Ecto neural progenitor cell (in vitro differentiated cells): ENCODE measurements at regions not wholly inside any gene's neighbourhood (a gene's known extent, or its start where the extent isn't known, plus 50 kb on each side); places are given as distances from the start of the nearest gene placed in this dataset.

ENCODE experiments used
- DNase-seq: peaks from one replicate; pipeline ENCODE4 v3.0.0-alpha.2; 2018; ENCODE audit warnings: low spot score

DNA sequence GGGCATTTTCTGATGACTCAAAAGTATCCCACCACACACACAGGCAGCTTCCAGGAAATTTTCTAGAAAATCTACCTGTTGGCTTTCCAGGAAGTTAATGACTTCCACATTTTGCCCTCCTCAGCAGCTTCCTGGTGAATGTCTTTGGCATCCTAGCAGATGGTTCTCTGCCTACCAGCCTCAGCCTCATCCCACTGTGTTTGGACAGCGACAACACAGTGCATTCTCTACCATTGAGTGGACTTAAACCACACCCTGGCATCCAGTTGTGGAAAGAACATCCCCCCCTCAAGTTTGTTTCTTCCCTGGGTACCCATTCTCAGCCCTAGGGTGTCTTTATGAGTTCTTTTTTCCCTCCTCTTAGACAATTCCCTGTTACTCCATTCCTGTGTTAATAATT is 50.8 kb upstream of the GADL1 start:
- no peak for DNase-seq

- no peak for DNase-seq
Observed at GRCh38 chr3:30948426-30948825, 54.0 kb upstream of the GADL1 start.

DNA sequence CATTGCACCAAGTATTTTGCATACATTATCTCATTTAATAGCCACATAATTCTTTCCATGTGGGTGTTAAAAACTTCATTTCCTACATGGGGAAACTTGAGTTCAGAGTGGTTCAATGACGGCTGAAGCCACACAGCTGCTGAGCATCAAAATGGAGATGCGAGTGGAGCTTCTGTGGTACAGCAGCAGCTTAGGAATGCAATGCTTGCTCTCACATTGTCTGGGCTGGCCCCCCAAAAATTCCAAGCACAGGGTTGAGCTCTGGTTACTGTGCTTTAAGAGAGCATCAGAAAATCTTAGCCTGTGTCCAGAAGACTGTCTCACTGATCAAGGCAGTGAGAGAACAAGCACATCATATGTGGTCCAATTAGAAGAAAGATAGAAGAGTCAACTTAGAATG is 57.4 kb upstream of the GADL1 start:
- DNase-seq = no peak

DNA sequence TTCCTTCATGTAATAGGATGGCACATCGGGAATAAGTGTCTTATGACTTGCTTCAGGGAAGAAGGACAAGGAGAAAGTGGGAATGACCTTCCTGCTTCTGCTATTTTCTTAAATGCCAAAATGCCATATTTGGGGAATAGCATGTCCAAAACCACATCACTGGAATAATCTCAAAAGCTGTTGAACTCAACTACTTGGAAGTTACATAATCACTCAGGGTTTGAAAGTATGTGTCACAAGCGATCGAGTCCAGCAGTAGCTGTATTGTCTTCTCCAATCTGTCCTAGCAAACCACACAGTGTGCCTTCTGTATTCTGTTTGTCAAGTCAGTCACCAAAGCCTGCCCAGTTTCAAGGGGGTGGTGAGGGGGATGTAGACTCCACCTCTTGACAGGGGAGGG is 58.3 kb upstream of the GADL1 start:
- DNase-seq = no peak

DNA sequence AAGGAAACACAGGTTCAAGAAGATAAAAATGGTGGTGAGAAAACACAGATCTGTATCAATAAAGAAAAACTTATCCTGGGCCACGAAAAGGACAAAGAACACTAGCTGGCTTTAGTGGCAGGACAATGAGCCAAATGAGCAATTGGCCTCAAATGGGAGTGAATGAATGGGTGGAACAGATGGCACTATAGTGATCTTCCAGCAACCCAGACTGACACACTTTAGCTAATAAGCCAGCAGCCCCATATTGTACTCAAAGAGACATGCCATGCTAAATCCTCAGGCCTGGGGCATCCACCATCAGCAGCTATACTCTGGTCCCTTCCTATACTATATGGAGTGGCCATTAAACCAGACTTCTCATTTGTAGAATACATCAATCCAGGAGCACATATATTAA is 60.0 kb upstream of the GADL1 start:
- DNase-seq = no peak

GRCh38 chr3:30962084-30962483 is 67.6 kb upstream of the GADL1 start:
- DNase-seq = no peak

DNA sequence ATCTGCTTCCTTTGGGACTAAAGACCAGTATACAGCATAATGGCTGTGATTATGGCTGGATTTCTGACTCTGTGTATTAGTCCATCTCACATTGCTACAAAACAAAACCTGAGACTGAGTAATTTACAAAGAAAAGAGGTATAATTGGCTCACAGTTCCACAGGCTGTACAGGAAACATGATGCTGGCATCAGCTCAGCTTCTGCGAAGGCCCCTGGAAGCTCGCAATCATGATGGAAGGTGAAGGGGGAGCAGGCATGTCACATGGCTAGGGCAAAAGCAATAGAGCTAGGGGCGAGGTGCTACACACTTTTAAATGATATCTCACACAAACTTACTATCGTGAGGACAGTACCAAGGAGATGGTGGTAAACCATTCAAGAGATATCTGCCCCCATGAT is 68.0 kb upstream of the GADL1 start:
- DNase-seq = no peak

DNA sequence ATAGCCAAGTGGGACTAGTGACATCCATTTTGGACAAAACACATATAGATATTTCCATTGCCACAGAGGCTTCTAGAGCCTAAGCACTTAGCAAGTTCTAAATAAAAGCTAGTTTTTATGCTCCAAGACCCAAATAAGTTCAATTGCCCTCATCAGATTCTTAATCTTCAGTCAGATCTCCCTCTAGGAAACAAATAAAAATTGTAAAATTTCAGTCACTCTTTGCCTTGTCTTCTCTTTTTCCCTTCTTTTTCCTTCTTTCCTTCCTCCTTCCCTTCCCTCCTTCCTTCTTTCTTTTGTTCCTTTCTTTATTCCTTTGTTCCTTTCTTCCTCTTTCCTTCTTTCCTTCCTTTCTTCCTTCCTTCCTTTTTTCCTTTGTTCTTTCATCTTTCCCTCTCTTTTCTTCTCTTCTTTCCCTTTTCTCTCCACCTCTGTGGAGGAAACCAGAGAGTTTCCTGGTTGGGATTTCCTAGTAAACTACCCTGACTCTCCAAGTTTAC is 68.8 kb upstream of the GADL1 start:
- no peak for DNase-seq

DNA sequence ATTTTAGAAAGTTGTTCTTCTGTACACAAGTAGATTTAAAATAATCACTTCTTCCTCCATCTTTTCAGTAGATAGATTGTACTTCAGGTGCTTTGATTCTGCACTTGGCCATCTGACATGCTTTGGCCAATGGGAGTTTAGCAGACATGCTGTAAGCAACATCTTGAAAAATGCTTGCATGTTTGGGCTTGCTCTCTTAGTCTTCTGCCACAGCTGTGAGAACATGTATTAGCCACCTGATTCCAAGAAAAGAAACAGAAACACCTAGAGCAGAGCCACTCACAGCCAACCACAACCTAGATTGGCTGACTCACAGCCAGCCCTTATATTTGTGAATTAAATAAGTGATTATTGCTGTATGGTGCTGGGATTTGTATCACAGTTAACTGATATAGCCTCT is 70.2 kb upstream of the GADL1 start:
- no peak for DNase-seq

DNA sequence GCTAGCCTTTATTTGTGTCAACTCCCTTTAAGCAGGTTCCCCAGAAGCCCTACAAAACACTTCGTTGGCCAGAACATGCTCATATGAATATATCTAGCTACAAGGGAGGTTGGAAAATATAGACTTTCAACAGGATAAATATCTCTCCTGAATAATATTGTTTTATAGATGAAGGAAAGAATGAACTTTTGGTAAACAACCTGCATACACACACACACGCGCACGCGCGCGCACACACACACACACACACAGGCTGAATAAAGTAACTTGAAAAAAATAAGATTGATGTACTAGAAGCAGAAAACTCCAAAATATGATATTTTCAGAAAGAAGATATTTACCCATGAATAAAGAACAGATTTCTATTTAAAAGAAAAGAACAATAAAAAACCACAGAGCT is 72.4 kb upstream of the GADL1 start:
- no peak for DNase-seq

GRCh38 chr3:30970183-30970582 is 75.7 kb upstream of the GADL1 start:
- no peak for DNase-seq

GRCh38 chr3:30972449-30972848 is 78.0 kb upstream of the GADL1 start:
- DNase-seq = no peak

GRCh38 chr3:30974071-30974470 is 79.6 kb upstream of the GADL1 start:
- no peak for DNase-seq

- DNase-seq = no peak
Observed at GRCh38 chr3:30977592-30977991, 83.1 kb upstream of the GADL1 start.

DNA sequence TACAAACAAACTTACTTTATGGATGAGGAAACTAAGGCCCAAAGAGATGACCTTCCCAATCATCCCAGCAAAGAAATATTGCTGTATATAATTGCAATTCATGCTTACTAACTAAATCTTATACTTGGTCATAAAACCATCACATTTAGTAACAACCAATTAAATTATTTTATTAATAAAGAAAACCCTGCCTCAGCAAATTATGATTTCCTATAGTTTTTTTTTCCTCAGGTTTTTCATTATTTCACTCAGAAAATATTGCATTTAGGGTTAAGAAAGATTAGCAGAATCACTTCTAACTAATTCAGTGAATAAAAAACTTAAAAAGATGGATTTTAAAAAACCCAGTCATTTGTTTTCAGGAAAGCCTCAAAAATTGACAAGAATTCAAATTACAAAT is 86.5 kb upstream of the GADL1 start:
- no peak for DNase-seq

GRCh38 chr3:30982416-30983075 is 88.1 kb upstream of the GADL1 start:
- DNase-seq = no peak

GRCh38 chr3:30984855-30985749 is 90.6 kb upstream of the GADL1 start:
- no peak for DNase-seq

- DNase-seq = no peak
Observed at GRCh38 chr3:30986551-30986950, 92.1 kb upstream of the GADL1 start.

GRCh38 chr3:30988769-30989168 is 94.3 kb upstream of the GADL1 start:
- no peak for DNase-seq

DNA sequence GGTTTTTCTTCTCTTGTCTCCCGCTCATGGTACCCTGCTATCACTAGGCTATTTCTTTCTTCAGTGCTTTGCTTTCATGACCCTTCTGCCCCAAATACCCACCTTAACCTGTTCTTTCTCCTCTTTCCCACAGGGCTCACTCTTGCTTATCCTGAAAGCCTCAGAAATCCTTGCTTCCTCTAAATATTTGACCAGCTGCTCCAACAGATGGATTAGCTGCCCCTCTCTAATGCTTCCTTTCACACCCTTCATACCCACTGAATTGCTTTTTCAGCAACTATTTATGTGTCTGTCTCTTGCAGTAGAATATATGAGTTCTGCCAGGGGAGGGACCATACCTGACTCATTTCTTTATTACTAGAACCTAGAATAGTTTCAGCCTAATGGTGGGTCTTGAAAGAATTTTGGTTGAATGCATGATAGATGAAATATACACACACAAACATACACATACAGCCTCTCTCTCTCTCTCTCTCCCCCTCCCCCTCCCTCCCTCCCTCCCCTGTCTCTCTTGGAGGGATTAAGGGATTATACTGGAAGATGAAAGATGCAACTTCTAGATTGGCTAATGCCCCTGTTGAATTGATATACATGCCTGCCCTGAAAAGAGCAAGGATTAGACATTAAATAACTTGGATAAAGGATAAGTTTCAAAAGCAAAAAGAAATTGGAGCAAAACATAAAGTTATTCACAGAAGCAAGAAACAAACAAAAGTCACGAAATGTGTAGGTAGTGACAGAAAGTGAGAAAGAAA is 95.0 kb upstream of the GADL1 start:
- no peak for DNase-seq

- no peak for DNase-seq
Observed at GRCh38 chr3:30996467-30996866, 102.0 kb upstream of the GADL1 start.

DNA sequence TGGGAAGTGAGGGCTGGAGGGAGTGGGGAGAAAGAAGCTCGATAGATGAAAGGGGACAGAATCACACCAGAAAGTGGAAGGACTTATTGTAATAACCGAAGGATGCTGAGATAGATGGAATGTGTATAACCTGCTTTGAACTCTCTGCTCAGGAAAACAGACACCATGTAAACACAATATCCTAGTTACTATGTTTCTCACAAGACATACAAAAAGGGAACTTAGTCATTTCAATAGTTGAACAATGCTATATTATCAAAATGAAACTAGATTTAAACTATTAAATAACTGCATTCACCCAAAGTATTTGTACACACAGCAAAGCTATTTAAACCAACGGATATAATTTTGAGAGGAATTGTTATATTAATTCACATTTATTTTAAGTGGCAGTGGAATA is 108.3 kb upstream of the GADL1 start:
- no peak for DNase-seq
